SU-DHL-6 (cell line): ENCODE measurements at regions not wholly inside any gene's neighbourhood (a gene's known extent, or its start where the extent isn't known, plus 50 kb on each side); places are given as distances from the start of the nearest gene placed in this dataset.

Source experiments
- H2AFZ ChIP-seq: fragments of 200-600 bp; sonication (generic); 2 replicates; pipeline ENCODE4 v1.6.1; 2014; ENCODE audit warnings: low read depth, mild to moderate bottlenecking, moderate library complexity, mixed read lengths, antibody characterized with exemption, low read length; ENCODE audit not compliant: severe bottlenecking
- H3F3A ChIP-seq: fragments of 200-600 bp; shearing (Covaris generic); 2 replicates; pipeline ENCODE4 v1.6.0; 2016; ENCODE audit warnings: antibody characterized with exemption, mild to moderate bottlenecking; ENCODE audit not compliant: insufficient read depth
- H3K27ac ChIP-seq: fragments of 200-600 bp; sonication (generic); 2 replicates; pipeline ENCODE4 v1.5.1; 2016; ENCODE audit warnings: low read depth, mild to moderate bottlenecking, low read length, moderate library complexity, mixed read lengths
- H3K27me3 ChIP-seq: fragments of 200-600 bp; sonication (generic), shearing (Covaris generic); 2 replicates; pipeline ENCODE4 v1.6.0; 2014; ENCODE audit warnings: mild to moderate bottlenecking, low read length
- H3K36me3 ChIP-seq: fragments of 200-600 bp; sonication (generic); 2 replicates; pipeline ENCODE4 v1.6.1; 2014; ENCODE audit warnings: mild to moderate bottlenecking, low read length, mixed read lengths
- H3K4me2 ChIP-seq: fragments of 300-600, 200-600 bp; shearing (Covaris generic), sonication (generic); 2 replicates; pipeline ENCODE4 v1.6.0; 2014; ENCODE audit warnings: low read length, low read depth, mild to moderate bottlenecking; ENCODE audit not compliant: poor library complexity, severe bottlenecking
- H3K4me3 ChIP-seq: fragments of 200-600 bp; sonication (generic); 2 replicates; pipeline ENCODE4 v1.5.1; 2014; ENCODE audit warnings: antibody characterized with exemption, low read length, mild to moderate bottlenecking, mixed read lengths; ENCODE audit not compliant: insufficient read depth, poor library complexity, severe bottlenecking
- H3K79me2 ChIP-seq: fragments of 200-600 bp; sonication (generic); 2 replicates; pipeline ENCODE4 v1.6.1; 2014; ENCODE audit warnings: mild to moderate bottlenecking, low read length, moderate library complexity; ENCODE audit not compliant: insufficient read depth
- H3K9ac ChIP-seq: fragments of 200-600 bp; sonication (generic); 2 replicates; pipeline ENCODE4 v1.7.0; 2014; ENCODE audit warnings: mild to moderate bottlenecking, low read length
- H3K9me2 ChIP-seq: fragments of 200-600 bp; sonication (generic); replicated peaks from 2 replicates; pipeline ENCODE4 v1.6.1; 2014; ENCODE audit warnings: low read length; ENCODE audit not compliant: insufficient read depth
- H3K9me3 ChIP-seq: fragments of 200-600 bp; sonication (generic); 2 replicates; pipeline ENCODE4 v1.6.1; 2014; ENCODE audit warnings: low read length, mixed read lengths; ENCODE audit not compliant: insufficient read depth
- H4K20me1 ChIP-seq: fragments of 200-600 bp; sonication (generic); 2 replicates; pipeline ENCODE4 v1.6.1; 2014; ENCODE audit warnings: low read depth, mild to moderate bottlenecking, antibody characterized with exemption, low read length, moderate library complexity, mixed read lengths
- CTCF ChIP-seq: fragments of 200-600 bp; sonication (generic); IDR thresholded peaks from one replicate; pipeline ENCODE4 v1.5.1; 2017; ENCODE audit warnings: antibody characterized with exemption, mild to moderate bottlenecking, low read length, moderate library complexity; ENCODE audit not compliant: insufficient read depth, poor library complexity, severe bottlenecking
- EZH2phosphoT487 ChIP-seq: fragments of 200-600 bp; sonication (generic), shearing (Covaris generic); conservative IDR thresholded peaks from 2 replicates; pipeline ENCODE4 v1.6.1; 2018; ENCODE audit warnings: mild to moderate bottlenecking, antibody characterized with exemption, low read length, moderate library complexity, mixed read lengths

- H3K9me3 ChIP-seq: no peaks in the 10 kb centered on the region
- H3K79me2 ChIP-seq: no peaks in the 10 kb centered on the region
- H4K20me1 ChIP-seq: no peaks in the 10 kb centered on the region
- no peak overlapping the region for H3K4me2 ChIP-seq
- no peak for TF ChIP-seq EZH2phosphoT487
- no peak for TF ChIP-seq CTCF
- H3K9ac ChIP-seq: no peak overlapping the region
- no peaks in the 10 kb centered on the region for H3K36me3 ChIP-seq
- H3F3A ChIP-seq: no peaks in the 10 kb centered on the region
- H2AFZ ChIP-seq: no peak overlapping the region
- H3K27me3 ChIP-seq: no peaks in the 10 kb centered on the region
- no peak overlapping the region for H3K27ac ChIP-seq
- H3K4me3 ChIP-seq: no peak overlapping the region
- H3K9me2 ChIP-seq: no peaks in the 10 kb centered on the region
These were observed 139.2 kb downstream of the HLX start for GRCh38 chr1:221018414-221018813.

- H3K27me3 ChIP-seq: no peaks in the 10 kb centered on the region
- no peak overlapping the region for H3K9ac ChIP-seq
- TF ChIP-seq CTCF (no peak), EZH2phosphoT487 (no peak)
- no peak overlapping the region for H3K4me3 ChIP-seq
- H3K9me2 ChIP-seq: no peaks in the 10 kb centered on the region
- no peak overlapping the region for H3K4me2 ChIP-seq
- H4K20me1 ChIP-seq: no peaks in the 10 kb centered on the region
- no peaks in the 10 kb centered on the region for H3K9me3 ChIP-seq
- no peaks in the 10 kb centered on the region for H3K79me2 ChIP-seq
- no peak overlapping the region for H3K27ac ChIP-seq
- H2AFZ ChIP-seq: no peak overlapping the region
- H3K36me3 ChIP-seq: no peaks in the 10 kb centered on the region
- no peaks in the 10 kb centered on the region for H3F3A ChIP-seq
These were observed 143.1 kb downstream of the HLX start for GRCh38 chr1:221022331-221022730.

- Histone ChIP-seq H3K27me3 (no peaks in the 10 kb centered on the region), H3K79me2 (no peaks in the 10 kb centered on the region), H4K20me1 (no peaks in the 10 kb centered on the region), H3F3A (no peaks in the 10 kb centered on the region), H3K36me3 (no peaks in the 10 kb centered on the region), H3K9me3 (no peaks in the 10 kb centered on the region), H2AFZ (no peak overlapping the region), H3K9ac (no peak overlapping the region), H3K4me2 (no peak overlapping the region), H3K4me3 (no peak overlapping the region), H3K27ac (no peak overlapping the region), H3K9me2 (no peaks in the 10 kb centered on the region)
- TF ChIP-seq EZH2phosphoT487 (no peak), CTCF (no peak)
These were observed 144.2 kb downstream of the HLX start for GRCh38 chr1:221023482-221023881.
